ENCODE measurements at regions not wholly inside any gene's neighbourhood (a gene's known extent, or its start where the extent isn't known, plus 50 kb on each side); places are given as distances from the start of the nearest gene placed in this dataset.
"Not testable (repeated sequence)": the region's sequence is repeated elsewhere in the genome, so short reads cannot be mapped to it uniquely, and the experiment has no call there.

DNA sequence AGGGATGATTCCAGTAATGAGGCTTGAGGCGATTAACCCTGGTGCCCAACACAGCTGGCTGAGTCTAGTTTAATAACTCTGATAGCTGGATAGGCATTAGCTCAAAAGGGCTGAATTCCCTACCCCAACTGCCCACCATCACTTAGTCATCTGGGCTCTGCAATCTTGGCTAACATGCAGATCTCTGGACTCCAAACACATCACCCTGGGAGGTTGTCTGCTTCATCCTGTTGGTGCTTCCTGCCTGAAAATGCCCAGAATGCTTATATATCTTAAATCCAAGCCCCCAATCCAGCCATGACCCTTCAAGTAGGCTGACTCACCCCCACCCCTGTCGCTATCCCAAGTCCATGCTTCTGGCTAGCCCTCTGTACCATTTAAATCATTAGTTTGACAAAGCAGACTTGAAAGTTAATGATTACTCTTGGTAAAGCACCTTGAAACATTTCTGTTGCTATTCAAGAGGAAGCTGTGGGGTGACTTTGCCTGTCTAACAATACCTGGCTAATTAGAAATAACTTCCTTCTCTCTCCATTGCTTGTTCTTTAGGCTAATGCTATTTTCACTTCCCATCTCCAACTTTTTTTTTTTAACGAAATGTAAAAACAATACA, 107.0 kb upstream of the RORA start:
- Mint-ChIP-seq H3K4me3 (no peak overlapping the region), H3K27ac (no peak overlapping the region), H3K9me3 (peaks cover 8% of the 10 kb centered on the region), H3K36me3 (peaks cover 3% of the 10 kb centered on the region), H3K27me3 (ENCODE audit: low read depth) (peaks cover 38% of the 10 kb centered on the region), H3K4me1 (no peaks in the 10 kb centered on the region)
- TF ChIP-seq, protein P1, sequence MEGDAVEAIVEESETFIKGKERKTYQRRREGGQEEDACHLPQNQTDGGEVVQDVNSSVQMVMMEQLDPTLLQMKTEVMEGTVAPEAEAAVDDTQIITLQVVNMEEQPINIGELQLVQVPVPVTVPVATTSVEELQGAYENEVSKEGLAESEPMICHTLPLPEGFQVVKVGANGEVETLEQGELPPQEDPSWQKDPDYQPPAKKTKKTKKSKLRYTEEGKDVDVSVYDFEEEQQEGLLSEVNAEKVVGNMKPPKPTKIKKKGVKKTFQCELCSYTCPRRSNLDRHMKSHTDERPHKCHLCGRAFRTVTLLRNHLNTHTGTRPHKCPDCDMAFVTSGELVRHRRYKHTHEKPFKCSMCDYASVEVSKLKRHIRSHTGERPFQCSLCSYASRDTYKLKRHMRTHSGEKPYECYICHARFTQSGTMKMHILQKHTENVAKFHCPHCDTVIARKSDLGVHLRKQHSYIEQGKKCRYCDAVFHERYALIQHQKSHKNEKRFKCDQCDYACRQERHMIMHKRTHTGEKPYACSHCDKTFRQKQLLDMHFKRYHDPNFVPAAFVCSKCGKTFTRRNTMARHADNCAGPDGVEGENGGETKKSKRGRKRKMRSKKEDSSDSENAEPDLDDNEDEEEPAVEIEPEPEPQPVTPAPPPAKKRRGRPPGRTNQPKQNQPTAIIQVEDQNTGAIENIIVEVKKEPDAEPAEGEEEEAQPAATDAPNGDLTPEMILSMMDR (IDR thresholded peaks at IDR 0.05; ENCODE audit: unreplicated experiment), result no peak
- DNase-seq (ENCODE audit: low spot score in 2 of 2, unreplicated experiment in 2 of 2), result no peak

DNA sequence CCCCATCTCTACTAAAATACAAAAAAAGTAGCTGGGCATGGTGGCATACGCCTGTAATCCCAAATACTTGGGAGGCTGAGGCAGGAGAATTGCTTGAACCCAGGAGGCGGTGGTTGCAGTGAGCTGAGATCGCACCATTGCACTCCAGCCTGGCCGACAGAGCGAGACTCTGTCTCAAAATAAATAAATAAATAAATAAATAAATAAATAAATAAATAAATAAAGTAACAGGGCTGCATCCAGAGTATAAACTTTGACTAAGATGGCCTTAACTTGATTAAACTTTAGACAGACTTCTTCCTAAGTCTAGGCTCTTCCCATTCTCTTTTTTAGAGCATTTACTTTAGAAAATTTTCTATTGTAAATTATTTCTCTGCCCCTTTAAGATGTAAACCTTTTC, 105.6 kb upstream of the RORA start:
- not testable (repeated sequence) for H3K9me3 Mint-ChIP-seq; DNase-seq (ENCODE audit: low spot score in 2 of 2, unreplicated experiment in 2 of 2); H3K4me3 Mint-ChIP-seq; H3K4me1 Mint-ChIP-seq; H3K36me3 Mint-ChIP-seq; H3K27ac Mint-ChIP-seq
- H3K27me3 Mint-ChIP-seq (ENCODE audit: low read depth), result peaks cover 34% of the 10 kb centered on the region

DNA sequence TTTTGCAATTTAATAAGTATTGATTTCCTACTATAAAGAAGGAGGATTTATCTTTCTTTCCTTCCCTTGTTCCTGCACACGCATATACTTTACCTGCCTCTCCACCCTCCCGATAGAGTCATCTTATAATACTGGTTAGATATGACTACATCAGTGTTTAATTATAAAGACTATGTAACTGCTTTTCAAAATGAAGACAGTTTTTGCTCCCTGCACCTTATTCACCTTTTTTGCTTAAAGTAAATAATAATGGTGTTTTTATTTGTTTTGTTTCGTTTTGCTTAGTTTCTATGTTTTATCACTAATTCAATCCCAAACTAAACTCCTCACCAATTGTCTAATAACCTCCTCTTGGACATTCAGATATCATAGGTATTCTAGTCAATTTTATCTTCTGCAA, 101.9 kb upstream of the RORA start:
- DNase-seq (ENCODE audit: low spot score in 2 of 2, unreplicated experiment in 2 of 2), result no peak
- Mint-ChIP-seq H3K27me3 (ENCODE audit: low read depth) (peaks cover 43% of the 10 kb centered on the region), H3K9me3 (peaks cover 8% of the 10 kb centered on the region), H3K4me3 (no peak overlapping the region), H3K4me1 (no peaks in the 10 kb centered on the region), H3K36me3 (peaks cover 3% of the 10 kb centered on the region), H3K27ac (no peak overlapping the region)
- TF ChIP-seq, protein P1 (IDR thresholded peaks at IDR 0.05; ENCODE audit: unreplicated experiment), result no peak

DNA sequence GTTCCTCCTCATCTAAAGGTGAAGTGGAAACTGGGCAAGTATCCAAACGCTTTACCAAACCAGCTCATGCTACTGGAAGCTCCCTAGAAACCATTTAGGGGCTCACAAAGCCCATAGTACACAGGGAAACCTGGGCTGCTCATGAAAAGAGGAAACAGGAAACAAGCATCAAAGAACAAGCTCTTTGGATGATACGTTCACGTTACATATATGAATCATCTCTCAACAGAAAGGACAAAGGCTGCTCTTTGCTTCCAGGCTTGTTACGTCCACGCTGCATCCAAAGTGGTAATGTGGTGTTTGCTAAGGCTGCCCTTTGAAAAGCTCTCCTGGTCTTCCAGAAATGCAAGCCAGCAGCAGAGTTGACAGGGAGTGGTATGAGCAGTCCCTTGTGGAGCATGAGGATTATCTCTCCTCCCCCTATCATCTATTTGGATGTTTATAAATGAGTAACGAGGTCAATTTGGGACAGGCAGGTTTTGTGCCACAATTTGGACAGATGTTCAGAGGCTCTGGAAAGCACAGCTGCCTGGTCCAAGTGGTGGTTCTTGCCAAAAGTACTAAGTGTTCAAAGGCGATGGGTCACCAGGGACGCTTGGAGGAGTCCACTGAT, 98.0 kb upstream of the RORA start:
- TF ChIP-seq, protein P1 (IDR thresholded peaks at IDR 0.05; ENCODE audit: unreplicated experiment), result no peak
- no peaks in the 10 kb centered on the region for H3K36me3 Mint-ChIP-seq
- no peaks in the 10 kb centered on the region for H3K4me1 Mint-ChIP-seq
- no peak overlapping the region for H3K4me3 Mint-ChIP-seq
- H3K9me3 Mint-ChIP-seq, result no peaks in the 10 kb centered on the region
- no peak overlapping the region for H3K27ac Mint-ChIP-seq
- peaks cover 46% of the 10 kb centered on the region for H3K27me3 Mint-ChIP-seq (ENCODE audit: low read depth)
- DNase-seq (ENCODE audit: low spot score in 2 of 2, unreplicated experiment in 2 of 2), result no peak

DNA sequence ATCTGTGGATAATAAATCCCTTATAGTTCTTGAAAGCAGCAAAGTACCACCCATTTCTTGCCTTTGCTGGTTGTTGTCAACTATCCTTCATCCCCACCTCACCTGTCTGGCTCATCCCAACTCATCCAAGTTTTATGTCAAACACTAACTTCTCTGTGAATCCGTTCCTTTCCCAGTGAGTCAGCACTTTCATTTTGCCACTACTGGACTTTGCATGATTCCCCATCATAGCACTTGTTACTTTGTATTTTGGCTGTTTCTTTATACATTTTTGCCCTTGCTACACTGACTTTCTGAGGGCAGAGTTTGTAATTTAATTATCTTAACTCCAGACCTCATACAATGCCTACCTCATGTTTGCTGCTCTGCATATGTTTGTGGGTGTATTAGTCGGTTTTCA, 90.8 kb upstream of the RORA start:
- DNase-seq (ENCODE audit: low spot score in 2 of 2, unreplicated experiment in 2 of 2), result no peak
- no peaks in the 10 kb centered on the region for H3K36me3 Mint-ChIP-seq
- peaks cover 5% of the 10 kb centered on the region for H3K9me3 Mint-ChIP-seq
- H3K4me3 Mint-ChIP-seq, result no peak overlapping the region
- peaks cover 31% of the 10 kb centered on the region for H3K27me3 Mint-ChIP-seq (ENCODE audit: low read depth)
- no peaks in the 10 kb centered on the region for H3K4me1 Mint-ChIP-seq
- TF ChIP-seq, protein P1 (IDR thresholded peaks at IDR 0.05; ENCODE audit: unreplicated experiment), result no peak
- H3K27ac Mint-ChIP-seq, result no peak overlapping the region

DNA sequence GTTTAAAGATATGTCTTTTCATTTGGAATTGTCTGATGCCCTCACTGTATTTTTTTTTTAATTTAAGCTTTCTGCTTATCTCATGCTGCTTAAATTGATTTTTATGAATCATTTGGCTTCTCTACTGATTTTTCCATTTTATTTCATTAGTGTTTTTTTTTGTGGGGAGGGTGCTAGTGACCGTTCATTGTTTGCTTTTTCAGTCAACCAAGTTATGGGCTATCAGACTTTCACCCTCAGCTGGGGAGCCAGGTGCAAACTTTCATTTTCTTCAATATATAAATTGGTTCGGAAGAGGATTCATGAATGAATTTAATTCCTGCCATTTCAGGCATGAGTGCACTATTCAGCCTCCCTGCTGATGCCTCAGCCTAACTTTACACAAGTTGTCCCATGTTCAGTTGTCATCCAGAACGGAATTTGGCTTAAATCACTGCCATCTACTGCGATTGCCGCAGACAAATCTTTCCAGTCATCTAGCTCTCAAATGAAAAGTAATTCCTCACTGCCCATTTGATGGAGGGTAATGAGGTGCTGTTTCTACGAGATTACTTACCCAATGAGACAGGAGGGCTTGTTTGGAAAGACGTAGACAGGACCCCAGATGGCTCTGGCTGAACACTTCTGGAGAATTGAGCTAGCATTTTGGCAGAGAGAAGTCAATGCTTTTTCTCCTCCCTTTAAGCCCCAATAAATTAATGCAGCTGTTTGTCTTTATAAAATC, 89.9 kb upstream of the RORA start:
- Mint-ChIP-seq H3K4me3 (no peak overlapping the region), H3K4me1 (no peaks in the 10 kb centered on the region), H3K9me3 (peaks cover 5% of the 10 kb centered on the region), H3K27ac (no peak overlapping the region), H3K36me3 (no peaks in the 10 kb centered on the region), H3K27me3 (ENCODE audit: low read depth) (peaks cover 25% of the 10 kb centered on the region)
- TF ChIP-seq, protein P1 (IDR thresholded peaks at IDR 0.05; ENCODE audit: unreplicated experiment), result no peak
- DNase-seq (ENCODE audit: low spot score in 2 of 2, unreplicated experiment in 2 of 2), result no peak

All from mesothelial cell of epicardium (in vitro differentiated cells).